ENCODE measurements at regions not wholly inside any gene's neighbourhood (a gene's known extent, or its start where the extent isn't known, plus 50 kb on each side); places are given as distances from the start of the nearest gene placed in this dataset.
A peak's percentile ranks its signal among the peaks of the same experiment; 100 is the strongest.

GRCh38 chr3:124053871-124054270 is 61.9 kb upstream of the ROPN1 start:
- Histone ChIP-seq H3K27ac (no peak overlapping the region), H3K4me3 (no peak overlapping the region), H3K4me1 (peaks cover 0 to 15% (median 4%) of the 10 kb centered on the region in 4 donors), H3K27me3 (no peaks in the 10 kb centered on the region), H3K36me3 (no peaks in the 10 kb centered on the region), H3K9me3 (no peaks in the 10 kb centered on the region)
- intact Hi-C loops (cut with DNase I; ENCODE audit: low total_unique reads), result no loop called here
- peak in 1 of 2 donors; percentile 27 for DNase-seq
- no peak for TF ChIP-seq POLR2A (IDR thresholded peaks at IDR 0.05)
- TF ChIP-seq POLR2AphosphoS5 (IDR thresholded peaks at IDR 0.05), result no peak
- no peak for TF ChIP-seq EP300 (IDR thresholded peaks at IDR 0.05)
- TF ChIP-seq CTCF (IDR thresholded peaks at IDR 0.05), result no peak

DNA sequence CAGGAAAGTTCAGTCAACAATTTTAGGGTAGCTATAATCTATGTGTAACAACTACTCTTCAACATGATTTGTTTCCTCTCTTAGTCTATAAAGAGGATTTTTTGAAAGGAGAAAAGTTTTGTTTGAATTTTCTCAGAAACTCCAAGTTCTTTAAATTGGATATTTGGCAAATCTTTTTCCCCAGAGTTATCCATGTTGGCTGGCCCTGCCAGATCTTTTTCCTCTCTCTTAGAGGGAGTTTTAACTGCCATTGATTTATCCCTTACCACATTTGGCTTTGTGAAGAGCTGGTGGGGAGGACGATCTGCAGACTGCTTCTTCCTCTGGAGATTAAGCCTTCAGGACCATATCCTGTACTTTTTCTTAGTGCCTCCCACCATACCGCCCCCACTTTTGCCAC is 64.9 kb upstream of the ROPN1 start:
- Histone ChIP-seq H3K27ac (peak overlapping the region in 2 of 5 donors; percentile 3 to 25), H3K9me3 (no peaks in the 10 kb centered on the region), H3K4me1 (peaks cover 0 to 15% (median 6%) of the 10 kb centered on the region in 4 donors), H3K4me3 (no peak overlapping the region), H3K36me3 (no peaks in the 10 kb centered on the region), H3K27me3 (no peaks in the 10 kb centered on the region)
- DNase-seq, result peak in 1 of 2 donors; percentile 50
- WGBS, 5 donors, result 39 to 69% (median 58%) methylated on average over 2 of the region's 2 CpGs
- TF ChIP-seq CTCF (IDR thresholded peaks at IDR 0.05), result no peak
- no peak for TF ChIP-seq EP300 (IDR thresholded peaks at IDR 0.05)
- TF ChIP-seq POLR2AphosphoS5 (IDR thresholded peaks at IDR 0.05), result no peak
- no peak for TF ChIP-seq POLR2A (IDR thresholded peaks at IDR 0.05)
- intact Hi-C loops (cut with DNase I; ENCODE audit: low total_unique reads), result no loop called here

DNA sequence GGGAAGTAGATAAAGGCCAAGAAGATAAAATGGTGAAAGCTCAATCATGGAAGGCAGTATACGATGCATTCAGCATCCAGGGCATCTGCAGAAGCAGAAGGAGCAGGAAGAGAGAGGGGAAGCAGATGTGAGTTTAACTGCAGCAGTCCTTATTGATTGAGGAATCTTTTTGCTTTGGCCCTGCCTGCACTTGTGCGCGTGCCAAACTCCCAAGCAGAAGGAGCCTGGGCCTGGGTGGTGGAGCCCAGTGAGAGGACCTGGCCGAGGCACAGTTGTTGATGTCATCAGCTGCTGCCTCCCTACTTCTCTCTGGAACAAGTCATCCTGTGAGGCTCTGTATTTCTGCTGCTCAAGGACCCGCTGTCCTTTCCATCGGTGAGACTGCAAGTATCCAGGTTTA is 65.5 kb upstream of the ROPN1 start:
- intact Hi-C loops (cut with DNase I; ENCODE audit: low total_unique reads), result no loop called here
- no peaks in the 10 kb centered on the region for H3K9me3 ChIP-seq
- H3K4me3 ChIP-seq, result no peak overlapping the region
- H3K36me3 ChIP-seq, result no peaks in the 10 kb centered on the region
- no peaks in the 10 kb centered on the region for H3K27me3 ChIP-seq
- DNase-seq, result peak in 1 of 2 donors; percentile 54
- no peak for TF ChIP-seq POLR2AphosphoS5 (IDR thresholded peaks at IDR 0.05)
- no peak for TF ChIP-seq CTCF (IDR thresholded peaks at IDR 0.05)
- no peak for TF ChIP-seq EP300 (IDR thresholded peaks at IDR 0.05)
- H3K4me1 ChIP-seq, result peaks cover 0 to 15% (median 7%) of the 10 kb centered on the region in 4 donors
- 55 to 77% (median 66%) methylated on average over 6 of the region's 6 CpGs for WGBS, 5 donors
- H3K27ac ChIP-seq, result peak overlapping the region in 2 of 5 donors; percentile 3 to 25

DNA sequence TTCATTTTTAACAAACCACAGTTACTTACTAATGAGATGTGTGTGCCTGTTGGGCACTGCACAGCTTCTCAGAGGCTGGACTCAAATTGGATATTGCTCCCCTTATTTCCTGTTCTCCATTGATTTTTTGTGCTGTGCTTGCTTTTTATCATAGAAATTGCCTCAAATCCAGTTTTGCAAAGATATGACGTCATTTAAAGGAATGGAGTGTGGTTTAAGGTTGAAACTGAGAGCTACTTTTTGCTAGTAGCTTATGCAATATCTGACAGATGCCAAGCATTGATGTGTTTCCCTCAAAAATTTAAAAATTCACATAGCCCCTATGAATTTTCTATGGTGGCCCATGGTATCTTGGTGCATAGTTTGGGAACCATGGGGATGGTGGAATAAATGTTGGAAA is 67.7 kb upstream of the ROPN1 start:
- Histone ChIP-seq H3K36me3 (no peaks in the 10 kb centered on the region), H3K27me3 (no peaks in the 10 kb centered on the region), H3K9me3 (no peaks in the 10 kb centered on the region), H3K27ac (no peak overlapping the region), H3K4me1 (peaks cover 0 to 35% (median 9%) of the 10 kb centered on the region in 4 donors), H3K4me3 (no peak overlapping the region)
- intact Hi-C loops (cut with DNase I; ENCODE audit: low total_unique reads), result no loop called here
- no peak for DNase-seq
- WGBS, 5 donors, result 53 to 77% (median 60%) methylated on average over 1 of the region's 1 CpG
- TF ChIP-seq EP300 (IDR thresholded peaks at IDR 0.05), result no peak
- TF ChIP-seq POLR2A (IDR thresholded peaks at IDR 0.05), result no peak
- TF ChIP-seq CTCF (IDR thresholded peaks at IDR 0.05), result no peak

Data from stomach (tissue), 8 donors.